Activated CD4-positive, alpha-beta T cell treated with anti-CD3 and anti-CD28 coated beads, Interleukin-10, Interleukin-2, amounts not matched to agents 100 ng/mL and 50 ng/mL, durations not matched to agents 16 hours and 8 hours (primary cell): ENCODE measurements at regions not wholly inside any gene's neighbourhood (a gene's known extent, or its start where the extent isn't known, plus 50 kb on each side); places are given as distances from the start of the nearest gene placed in this dataset.
A peak's percentile ranks its signal among the peaks of the same experiment; 100 is the strongest.

Source experiments
- DNase-seq: peaks from one replicate; pipeline ENCODE4 v3.0.0-alpha.2; 2020

GRCh38 chr3:13223574-13224237 is 150.5 kb upstream of the IQSEC1 start:
- no peak for DNase-seq

DNA sequence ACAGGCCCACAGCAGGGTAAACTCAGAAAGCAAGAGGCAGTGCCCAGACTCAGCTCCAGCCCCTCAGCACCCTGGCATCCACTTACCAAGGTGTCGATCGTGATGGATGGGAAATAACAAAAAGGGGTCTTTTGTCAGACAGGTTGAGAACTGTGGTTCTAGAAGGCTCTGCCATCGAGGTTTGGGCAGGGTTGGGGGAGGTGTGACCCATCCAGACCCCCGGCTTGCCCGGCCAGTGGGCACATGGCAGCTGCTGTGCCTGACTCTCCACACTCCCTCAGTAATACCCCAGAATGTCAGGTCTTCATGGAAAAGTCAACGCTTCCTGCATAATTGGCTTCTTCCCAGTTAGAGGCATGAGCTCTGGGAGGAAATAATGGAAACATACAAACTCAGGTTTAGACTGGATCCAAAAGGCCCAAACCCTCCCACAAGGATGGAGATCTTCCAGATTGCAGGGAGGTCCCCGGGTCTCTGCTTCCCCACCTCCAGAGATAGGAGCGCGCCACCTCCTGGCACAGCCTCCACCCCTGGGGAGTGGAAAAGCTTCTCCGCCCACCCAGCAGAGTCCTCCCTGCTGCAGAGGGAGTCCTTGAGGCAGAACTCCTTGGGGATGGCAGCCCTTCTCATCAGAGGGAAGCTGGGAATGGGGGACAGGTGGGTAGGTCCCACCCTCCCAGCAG is 149.8 kb upstream of the IQSEC1 start:
- DNase-seq, result no peak

- DNase-seq, result no peak
Observed at GRCh38 chr3:13222131-13222530, 148.9 kb upstream of the IQSEC1 start.

GRCh38 chr3:13221491-13222061 is 148.3 kb upstream of the IQSEC1 start:
- DNase-seq, result no peak

- no peak for DNase-seq
Observed at GRCh38 chr3:13220991-13221390, 147.8 kb upstream of the IQSEC1 start.

- no peak for DNase-seq
Observed at GRCh38 chr3:13219902-13220296, 146.7 kb upstream of the IQSEC1 start.

DNA sequence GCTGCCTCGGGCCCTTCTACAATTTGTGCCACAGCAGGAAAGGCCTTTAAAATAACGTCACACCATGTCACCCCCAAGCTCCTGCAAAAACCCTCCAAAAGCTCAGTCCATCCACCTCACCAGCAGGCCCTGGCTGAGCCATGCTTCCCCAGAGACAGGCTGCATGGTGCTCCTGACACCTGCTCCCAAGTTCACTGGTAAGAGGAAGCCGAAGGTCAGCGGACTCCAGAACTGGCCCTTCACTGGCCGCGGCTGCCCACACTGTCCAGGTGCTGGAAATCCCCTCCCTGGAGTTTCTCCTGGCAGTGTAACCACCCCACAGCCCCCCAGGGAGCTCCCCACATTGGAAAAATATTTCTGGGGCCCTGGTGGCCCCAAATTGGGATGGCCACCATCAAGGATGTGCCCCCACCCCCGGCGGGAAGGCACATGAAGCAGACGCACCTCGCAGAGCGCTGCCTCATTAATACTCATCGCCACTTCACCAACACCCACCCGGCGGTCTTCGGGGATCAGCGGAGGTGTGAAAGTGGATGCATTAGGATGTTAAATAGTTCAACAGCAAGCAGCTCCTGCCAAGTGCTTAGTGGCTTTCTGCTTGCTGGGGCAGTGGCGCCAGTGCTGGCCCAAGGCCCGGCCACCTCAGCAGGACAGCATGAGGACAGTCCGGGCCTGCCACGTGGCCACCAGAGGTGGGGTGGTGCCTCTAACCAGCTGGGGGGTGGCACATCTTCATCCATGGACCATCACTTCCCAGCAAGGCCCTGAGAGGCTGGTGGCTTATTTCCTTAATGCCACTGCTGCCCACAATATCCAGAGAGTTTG is 146.1 kb upstream of the IQSEC1 start:
- no peak for DNase-seq

DNA sequence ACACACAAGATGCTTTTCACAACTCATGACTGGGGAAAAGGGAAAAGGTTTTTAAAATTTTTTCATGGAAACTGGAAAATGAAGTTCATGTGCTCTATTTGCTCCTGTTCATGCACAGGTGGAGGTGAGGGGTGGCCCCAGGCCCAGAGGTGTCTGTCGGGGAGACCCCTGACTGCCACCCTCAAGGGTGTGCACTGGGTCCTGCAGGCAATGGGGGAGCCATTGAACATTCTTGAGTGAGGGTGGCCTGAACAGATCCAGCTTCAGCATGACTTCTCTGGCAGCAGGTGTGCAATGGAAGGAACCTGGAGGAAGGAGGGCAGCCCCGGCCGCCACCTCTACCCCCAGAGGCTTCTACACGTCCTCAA is 145.3 kb upstream of the IQSEC1 start:
- no peak for DNase-seq

- DNase-seq, result peak; percentile 19
Observed at GRCh38 chr3:13217736-13218540, 144.7 kb upstream of the IQSEC1 start.

DNA sequence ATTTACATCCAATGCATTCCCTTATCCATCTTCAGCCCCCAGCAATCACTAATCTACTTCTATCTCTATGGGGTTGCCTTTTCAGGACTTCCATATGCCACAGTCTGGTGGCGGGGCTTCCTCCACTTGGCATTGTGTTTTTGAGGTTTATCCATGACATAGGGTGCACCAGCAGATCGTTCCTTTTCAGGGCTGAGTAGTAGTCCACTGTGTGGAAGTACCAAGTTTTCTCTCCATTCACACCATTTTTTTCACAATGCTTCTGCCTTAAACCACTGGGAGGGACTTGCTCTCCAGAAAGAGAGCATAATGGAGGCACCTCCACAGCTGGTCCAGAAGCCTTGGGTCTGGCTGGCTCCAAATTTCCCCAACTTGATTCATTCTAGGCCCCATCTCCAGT is 144.0 kb upstream of the IQSEC1 start:
- DNase-seq, result no peak

- no peak for DNase-seq
Observed at GRCh38 chr3:13215940-13216546, 142.8 kb upstream of the IQSEC1 start.

DNA sequence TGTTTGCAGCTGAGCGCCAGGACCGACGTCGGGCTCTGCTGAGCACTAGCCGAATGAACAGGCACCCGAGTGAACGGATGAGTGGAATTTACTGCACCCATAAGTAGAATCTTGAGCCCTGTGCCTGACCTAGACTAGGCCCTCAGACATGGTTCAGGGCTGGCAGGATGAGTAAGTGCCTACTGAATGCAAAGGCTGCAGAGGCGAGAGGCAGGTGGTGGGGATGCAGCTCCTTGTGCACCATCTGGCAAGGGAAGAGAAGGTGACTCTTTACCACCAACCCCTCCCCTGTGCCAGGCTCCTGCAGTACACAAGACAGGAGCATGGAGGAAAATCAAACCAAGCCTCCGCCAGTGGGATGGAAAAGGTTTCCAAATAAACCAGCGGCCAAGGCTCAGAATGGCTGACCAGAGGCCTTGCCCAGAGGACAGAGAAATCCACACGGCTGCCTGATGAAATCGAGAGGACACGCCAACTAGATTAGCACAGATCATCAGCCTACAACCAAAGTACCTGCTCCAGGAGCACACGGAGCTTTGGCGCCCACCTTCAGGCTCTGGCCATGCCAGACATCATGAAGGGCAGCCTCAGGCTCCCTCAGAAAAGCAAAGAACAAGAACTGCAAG is 141.7 kb upstream of the IQSEC1 start:
- no peak for DNase-seq

- no peak for DNase-seq
Observed at GRCh38 chr3:13213911-13214846, 140.9 kb upstream of the IQSEC1 start.

DNA sequence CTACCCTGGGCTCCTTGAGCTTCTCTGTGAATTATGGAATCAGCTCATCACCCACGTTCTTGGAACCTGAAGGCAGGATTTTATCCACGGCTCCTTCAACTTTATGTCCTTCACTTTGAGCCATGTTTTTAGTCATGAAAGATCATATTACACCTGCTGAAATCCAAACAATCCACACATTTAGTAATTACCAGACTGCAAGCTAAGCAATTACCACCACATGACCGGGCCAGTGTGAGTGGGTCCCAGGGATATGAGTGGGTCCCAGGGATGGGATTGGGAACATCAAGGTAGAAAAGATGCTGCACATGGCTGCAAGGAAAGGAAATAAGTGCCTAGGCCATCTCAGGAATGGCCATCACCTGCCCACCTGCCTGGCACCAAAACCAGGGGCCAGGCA is 140.3 kb upstream of the IQSEC1 start:
- DNase-seq, result no peak

DNA sequence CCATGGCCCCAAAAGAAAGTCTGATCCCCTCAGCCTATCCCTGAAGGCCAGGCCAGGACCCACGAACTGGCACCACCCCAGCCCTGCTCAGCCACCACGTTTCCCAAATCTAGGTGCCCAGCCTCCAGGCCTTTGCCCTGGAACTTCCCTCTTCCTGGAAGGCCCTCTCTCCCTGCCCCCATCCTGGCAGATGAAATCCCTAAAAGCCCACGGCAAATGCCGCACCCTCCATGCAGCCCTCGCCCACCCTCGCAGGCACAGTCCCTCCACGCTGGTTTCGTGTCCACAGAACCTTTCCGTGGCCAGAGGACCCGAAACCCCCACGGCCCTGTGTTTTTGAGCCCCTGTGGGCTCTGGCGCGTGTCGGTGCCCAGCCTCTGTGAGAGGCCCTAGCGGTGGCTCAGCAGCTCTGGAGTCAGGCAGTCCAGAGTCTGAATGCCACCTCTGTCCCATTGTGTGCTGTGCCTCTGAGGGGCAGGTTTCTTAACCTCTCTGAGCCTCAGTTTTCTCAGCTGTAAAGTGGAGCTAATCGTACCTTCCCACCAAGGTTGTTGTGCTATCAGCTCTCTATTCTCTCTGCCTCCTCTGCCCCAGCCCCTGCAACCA is 138.5 kb upstream of the IQSEC1 start:
- DNase-seq, result no peak

- DNase-seq, result no peak
Observed at GRCh38 chr3:13210221-13210975, 137.2 kb upstream of the IQSEC1 start.

DNA sequence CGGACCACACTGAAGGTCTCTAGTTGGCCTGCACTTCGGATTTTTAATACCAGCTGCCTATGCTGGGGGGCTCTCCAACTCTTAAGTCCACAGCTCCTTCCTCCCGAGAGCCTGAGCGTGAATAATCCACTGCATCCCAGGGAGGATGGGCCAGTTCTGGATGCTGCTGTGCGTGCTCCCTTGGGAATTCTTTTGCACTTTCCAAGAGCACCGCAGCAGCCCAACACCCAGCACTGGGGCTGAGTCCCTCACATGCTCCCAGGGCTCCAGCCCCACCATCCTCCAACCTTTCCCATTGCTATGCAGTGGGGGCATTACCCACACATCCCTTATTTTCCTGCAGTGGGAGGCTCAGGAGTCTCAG is 136.4 kb upstream of the IQSEC1 start:
- DNase-seq, result no peak

DNA sequence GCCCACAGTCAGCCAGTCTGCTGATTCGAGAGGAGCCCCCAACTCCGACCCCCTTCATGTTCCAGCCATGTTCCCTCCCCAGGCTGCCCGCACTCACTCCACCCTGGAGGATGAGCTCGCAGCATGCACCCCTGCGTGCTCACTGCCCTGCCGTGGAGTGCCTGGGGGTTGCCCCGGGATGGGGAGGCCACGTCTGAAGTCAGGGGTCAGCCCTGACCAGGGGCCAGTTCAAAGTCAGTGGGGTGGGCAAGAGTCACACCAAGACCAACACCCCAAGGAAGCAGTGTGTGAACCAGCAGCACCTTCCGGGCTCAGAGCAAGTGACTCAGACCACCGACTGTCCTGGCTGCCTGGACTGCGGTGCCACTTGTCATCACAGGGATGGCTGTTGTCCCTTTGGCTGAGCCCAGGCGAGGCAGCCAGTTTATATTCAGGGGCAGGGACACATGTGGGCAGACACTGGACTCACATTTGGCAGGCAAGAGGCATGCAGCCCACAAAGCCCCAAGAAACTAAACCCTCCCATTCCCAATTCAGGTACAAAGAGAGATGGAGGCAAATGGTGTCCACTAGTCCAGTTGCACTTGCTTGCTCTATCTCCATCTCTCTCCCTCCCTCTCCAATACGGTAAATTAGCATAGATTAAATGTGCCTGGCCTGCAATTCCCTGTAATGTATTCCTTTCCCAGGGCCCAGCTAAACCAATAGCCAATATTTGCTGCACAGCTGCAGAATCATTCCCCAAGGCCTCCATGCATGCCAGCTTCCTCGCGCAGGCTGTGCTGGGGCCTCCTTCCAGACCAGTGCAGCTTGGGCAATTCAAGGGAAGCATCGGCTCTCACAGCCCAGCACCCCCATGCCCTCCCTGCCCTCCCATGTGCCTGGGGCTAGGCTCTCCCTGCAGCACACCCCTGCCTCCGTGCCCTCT is 135.7 kb upstream of the IQSEC1 start:
- no peak for DNase-seq
